ENCODE measurements at regions not wholly inside any gene's neighbourhood (a gene's known extent, or its start where the extent isn't known, plus 50 kb on each side); places are given as distances from the start of the nearest gene placed in this dataset.

DNA sequence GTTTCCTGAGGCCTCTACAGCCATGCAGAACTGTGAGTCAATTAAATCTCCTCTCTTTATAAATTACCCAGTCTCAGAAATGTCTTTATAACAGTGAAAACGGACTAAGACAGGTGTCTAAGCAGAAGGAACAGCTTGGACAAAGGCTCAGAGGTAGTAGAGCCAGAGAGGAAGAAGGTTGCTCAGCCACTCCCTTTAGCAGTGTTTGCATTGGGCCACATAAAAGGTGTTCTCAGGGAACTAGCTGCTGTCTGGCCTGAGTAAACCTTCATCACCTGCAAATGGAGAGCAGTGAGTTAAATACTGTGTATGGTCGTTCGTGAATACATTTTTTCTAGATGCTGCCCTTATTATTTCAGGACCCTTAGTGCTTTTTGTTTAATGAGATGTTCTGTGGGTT is 383.4 kb downstream of the EFNB2 start:
- peak overlapping the region; percentile 70 for H3K4me2 ChIP-seq (ENCODE audit: low read length)
- no peaks in the 10 kb centered on the region for H3K9me2 ChIP-seq (ENCODE audit: insufficient read depth)
- ChIA-PET POLR2A (interaction anchor here (1.5 kb wide), 1 partner anchor 24 kb away, joined by 4 read pairs; no protein-coding TSS in a partner anchor), RAD21 (ENCODE audit: low non-redundant PET in 1 of 2, low total read pairs in 2 of 2, uncharacterized antibody in 2 of 2, unreplicated experiment in 2 of 2) (no interaction called here), CTCF (no interaction called here)
- ATAC-seq, result peak; percentile 12; the same call in 1 of the 2 replicates
- no peak overlapping the region for H2AFZ ChIP-seq (ENCODE audit: low read depth, low read length, poor library complexity, severe bottlenecking)
- no peak overlapping the region for H3K4me3 ChIP-seq (replicated peaks in 1 of 2; ENCODE audit: low read depth in 1 of 2, low read length in 2 of 2)
- no peak for DNase-seq (ENCODE audit: low read depth, low spot score)
- intact Hi-C loops (cut with micrococcal nuclease), result no loop called here
- H3K36me3 ChIP-seq (ENCODE audit: control insufficient read depth in 1 of 2, insufficient read depth in 2 of 2, low read length in 2 of 2), result no peaks in the 10 kb centered on the region
- peak overlapping the region; percentile 81 for H3K27ac ChIP-seq (ENCODE audit: low read depth, low read length)
- peaks cover 38 to 70% of the 10 kb centered on the region in 2 experiments for H3K4me1 ChIP-seq (ENCODE audit: control insufficient read depth in 1 of 2, insufficient read depth in 2 of 2, low read length in 2 of 2)
- no peaks in the 10 kb centered on the region for H3K9me3 ChIP-seq (ENCODE audit: control insufficient read depth in 1 of 2, insufficient read depth in 1 of 2, low read depth in 1 of 2, low read length in 2 of 2)
- H3K27me3 ChIP-seq (ENCODE audit: insufficient read depth, low read length), result no peaks in the 10 kb centered on the region
- peak overlapping the region; percentile 40; the same call in 1 of the 2 replicates for H3K9ac ChIP-seq (ENCODE audit: low read length)
- H4K20me1 ChIP-seq (ENCODE audit: insufficient read depth), result no peaks in the 10 kb centered on the region
- H3K79me2 ChIP-seq (ENCODE audit: insufficient read depth, low read length), result no peaks in the 10 kb centered on the region
- BruUV-seq (replicated peaks), result no TSS peak
- TF ChIP-seq POLR2AphosphoS5 (IDR thresholded peaks at IDR 0.05; ENCODE audit: low read depth, low read length) (no peak), ELF1 (IDR thresholded peaks at IDR 0.05; ENCODE audit: borderline replicate concordance, low read depth) (no peak), CEBPB (IDR thresholded peaks at IDR 0.05; ENCODE audit: low read depth) (no peak)
- TF ChIP-seq, protein P1, sequence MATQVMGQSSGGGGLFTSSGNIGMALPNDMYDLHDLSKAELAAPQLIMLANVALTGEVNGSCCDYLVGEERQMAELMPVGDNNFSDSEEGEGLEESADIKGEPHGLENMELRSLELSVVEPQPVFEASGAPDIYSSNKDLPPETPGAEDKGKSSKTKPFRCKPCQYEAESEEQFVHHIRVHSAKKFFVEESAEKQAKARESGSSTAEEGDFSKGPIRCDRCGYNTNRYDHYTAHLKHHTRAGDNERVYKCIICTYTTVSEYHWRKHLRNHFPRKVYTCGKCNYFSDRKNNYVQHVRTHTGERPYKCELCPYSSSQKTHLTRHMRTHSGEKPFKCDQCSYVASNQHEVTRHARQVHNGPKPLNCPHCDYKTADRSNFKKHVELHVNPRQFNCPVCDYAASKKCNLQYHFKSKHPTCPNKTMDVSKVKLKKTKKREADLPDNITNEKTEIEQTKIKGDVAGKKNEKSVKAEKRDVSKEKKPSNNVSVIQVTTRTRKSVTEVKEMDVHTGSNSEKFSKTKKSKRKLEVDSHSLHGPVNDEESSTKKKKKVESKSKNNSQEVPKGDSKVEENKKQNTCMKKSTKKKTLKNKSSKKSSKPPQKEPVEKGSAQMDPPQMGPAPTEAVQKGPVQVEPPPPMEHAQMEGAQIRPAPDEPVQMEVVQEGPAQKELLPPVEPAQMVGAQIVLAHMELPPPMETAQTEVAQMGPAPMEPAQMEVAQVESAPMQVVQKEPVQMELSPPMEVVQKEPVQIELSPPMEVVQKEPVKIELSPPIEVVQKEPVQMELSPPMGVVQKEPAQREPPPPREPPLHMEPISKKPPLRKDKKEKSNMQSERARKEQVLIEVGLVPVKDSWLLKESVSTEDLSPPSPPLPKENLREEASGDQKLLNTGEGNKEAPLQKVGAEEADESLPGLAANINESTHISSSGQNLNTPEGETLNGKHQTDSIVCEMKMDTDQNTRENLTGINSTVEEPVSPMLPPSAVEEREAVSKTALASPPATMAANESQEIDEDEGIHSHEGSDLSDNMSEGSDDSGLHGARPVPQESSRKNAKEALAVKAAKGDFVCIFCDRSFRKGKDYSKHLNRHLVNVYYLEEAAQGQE (IDR thresholded peaks at IDR 0.05; ENCODE audit: low read depth), result no peak

DNA sequence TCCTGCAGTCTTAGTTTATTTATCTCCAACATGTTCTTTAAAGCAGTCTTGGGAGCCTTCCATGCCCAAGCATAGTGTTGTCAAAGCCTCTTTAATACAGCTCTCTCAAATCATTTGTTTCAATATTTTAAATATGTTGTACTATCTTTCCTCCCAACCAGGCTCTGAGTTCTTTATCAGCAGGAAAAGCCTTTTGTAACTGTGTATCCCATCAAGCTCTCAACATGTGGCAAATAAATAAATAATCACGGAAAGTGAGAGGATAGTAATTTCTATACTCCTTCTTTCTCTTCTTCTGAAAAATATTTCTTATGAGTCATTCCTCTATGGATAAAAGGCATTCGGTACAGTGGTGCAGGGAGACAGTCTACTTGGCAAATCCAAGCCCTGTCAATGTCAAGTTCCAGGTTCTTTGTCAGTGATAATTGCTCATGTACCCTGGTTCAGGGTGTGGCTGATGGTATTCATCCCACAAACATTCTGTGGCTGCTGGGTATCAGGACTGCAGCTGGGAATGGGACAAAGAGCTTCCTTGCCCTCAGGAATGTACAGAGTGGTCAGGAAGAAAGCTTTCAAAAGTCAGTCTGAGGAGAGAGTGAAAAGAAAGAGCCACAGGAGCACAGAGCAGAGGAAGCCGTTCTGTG is 384.3 kb downstream of the EFNB2 start:
- Histone ChIP-seq H3K9ac (ENCODE audit: low read length) (peak overlapping the region; percentile 40), H3K4me3 (replicated peaks in 1 of 2; ENCODE audit: low read depth in 1 of 2, low read length in 2 of 2) (peak overlapping the region in 1 of 2 experiments; percentile 22; a peak in 2 of 4 replicates), H3K79me2 (ENCODE audit: insufficient read depth, low read length) (no peaks in the 10 kb centered on the region), H3K27me3 (ENCODE audit: insufficient read depth, low read length) (no peaks in the 10 kb centered on the region), H3K9me3 (ENCODE audit: control insufficient read depth in 1 of 2, insufficient read depth in 1 of 2, low read depth in 1 of 2, low read length in 2 of 2) (no peaks in the 10 kb centered on the region), H3K9me2 (ENCODE audit: insufficient read depth) (no peaks in the 10 kb centered on the region), H3K27ac (ENCODE audit: low read depth, low read length) (peak overlapping the region; percentile 81), H4K20me1 (ENCODE audit: insufficient read depth) (no peaks in the 10 kb centered on the region), H3K36me3 (ENCODE audit: control insufficient read depth in 1 of 2, insufficient read depth in 2 of 2, low read length in 2 of 2) (no peaks in the 10 kb centered on the region), H3K4me1 (ENCODE audit: control insufficient read depth in 1 of 2, insufficient read depth in 2 of 2, low read length in 2 of 2) (peaks cover 46 to 69% of the 10 kb centered on the region in 2 experiments), H3K4me2 (ENCODE audit: low read length) (peak overlapping the region; percentile 70), H2AFZ (ENCODE audit: low read depth, low read length, poor library complexity, severe bottlenecking) (no peak overlapping the region)
- ChIA-PET CTCF (no interaction called here), POLR2A (interaction anchor here (1.5 kb wide), 1 partner anchor 25 kb away, joined by 4 read pairs; no protein-coding TSS in a partner anchor), RAD21 (ENCODE audit: low non-redundant PET in 1 of 2, low total read pairs in 2 of 2, uncharacterized antibody in 2 of 2, unreplicated experiment in 2 of 2) (no interaction called here)
- peak; percentile 87 for DNase-seq (ENCODE audit: low read depth, low spot score)
- BruUV-seq (replicated peaks), result no TSS peak
- ATAC-seq, result peak; percentile 90
- intact Hi-C loops (cut with micrococcal nuclease), result loop anchor here (1.0 kb wide), 1 partner anchor 1580 kb away; no protein-coding TSS in a partner anchor
- TF ChIP-seq TCF7L2 (IDR thresholded peaks at IDR 0.05; ENCODE audit: borderline replicate concordance, extremely low read depth, insufficient read depth, insufficient read length), result no peak
- TF ChIP-seq EGR1 (IDR thresholded peaks at IDR 0.05; ENCODE audit: low read depth), result no peak
- no peak for TF ChIP-seq EZH2 (IDR thresholded peaks at IDR 0.05)
- no peak for TF ChIP-seq EZH2phosphoT487 (IDR thresholded peaks at IDR 0.05; ENCODE audit: borderline replicate concordance)
- TF ChIP-seq, protein P2, sequence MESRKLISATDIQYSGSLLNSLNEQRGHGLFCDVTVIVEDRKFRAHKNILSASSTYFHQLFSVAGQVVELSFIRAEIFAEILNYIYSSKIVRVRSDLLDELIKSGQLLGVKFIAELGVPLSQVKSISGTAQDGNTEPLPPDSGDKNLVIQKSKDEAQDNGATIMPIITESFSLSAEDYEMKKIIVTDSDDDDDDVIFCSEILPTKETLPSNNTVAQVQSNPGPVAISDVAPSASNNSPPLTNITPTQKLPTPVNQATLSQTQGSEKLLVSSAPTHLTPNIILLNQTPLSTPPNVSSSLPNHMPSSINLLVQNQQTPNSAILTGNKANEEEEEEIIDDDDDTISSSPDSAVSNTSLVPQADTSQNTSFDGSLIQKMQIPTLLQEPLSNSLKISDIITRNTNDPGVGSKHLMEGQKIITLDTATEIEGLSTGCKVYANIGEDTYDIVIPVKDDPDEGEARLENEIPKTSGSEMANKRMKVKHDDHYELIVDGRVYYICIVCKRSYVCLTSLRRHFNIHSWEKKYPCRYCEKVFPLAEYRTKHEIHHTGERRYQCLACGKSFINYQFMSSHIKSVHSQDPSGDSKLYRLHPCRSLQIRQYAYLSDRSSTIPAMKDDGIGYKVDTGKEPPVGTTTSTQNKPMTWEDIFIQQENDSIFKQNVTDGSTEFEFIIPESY (IDR thresholded peaks at IDR 0.05; ENCODE audit: extremely low read depth, insufficient replicate concordance, low read length), result no peak
- no peak for TF ChIP-seq ZNF274 (IDR thresholded peaks at IDR 0.05; ENCODE audit: low read depth, low read length)
- TF ChIP-seq POLR2AphosphoS5 (IDR thresholded peaks at IDR 0.05; ENCODE audit: low read depth, low read length), result 0 out of 2 replicates have a peak, but pooled peaks have one; percentile 22
- no peak for TF ChIP-seq ZFX (IDR thresholded peaks at IDR 0.05)
- TF ChIP-seq CBX3 (IDR thresholded peaks at IDR 0.05; ENCODE audit: low read depth), result peak; percentile 94
- peak; percentile 83 for TF ChIP-seq JUND (IDR thresholded peaks at IDR 0.05)
- TF ChIP-seq FOSL1 (IDR thresholded peaks at IDR 0.05; ENCODE audit: low read depth), result peak; percentile 71
- TF ChIP-seq YY1 (IDR thresholded peaks at IDR 0.05; ENCODE audit: extremely low read depth, insufficient replicate concordance, low read depth, low read length), result no peak

Measured in HCT116 (cell line).